HG03064 (cell line): ENCODE measurements at regions not wholly inside any gene's neighbourhood (a gene's known extent, or its start where the extent isn't known, plus 50 kb on each side); places are given as distances from the start of the nearest gene placed in this dataset.

ENCODE experiments used
- ATAC-seq: cut with Tn5 transposase; IDR thresholded peaks from one replicate; pipeline ENCODE4 v1.9.1; 2021; ENCODE audit warnings: low read depth; ENCODE audit not compliant: unreplicated experiment

- ATAC-seq = no peak
These were observed 402.1 kb downstream of the AACS start for GRCh38 chr12:125467363-125467762.

GRCh38 chr12:125469683-125470082 lies 404.4 kb downstream of the AACS start:
- no peak for ATAC-seq

- no peak for ATAC-seq
These were observed 405.9 kb downstream of the AACS start for GRCh38 chr12:125470838-125471783.

DNA sequence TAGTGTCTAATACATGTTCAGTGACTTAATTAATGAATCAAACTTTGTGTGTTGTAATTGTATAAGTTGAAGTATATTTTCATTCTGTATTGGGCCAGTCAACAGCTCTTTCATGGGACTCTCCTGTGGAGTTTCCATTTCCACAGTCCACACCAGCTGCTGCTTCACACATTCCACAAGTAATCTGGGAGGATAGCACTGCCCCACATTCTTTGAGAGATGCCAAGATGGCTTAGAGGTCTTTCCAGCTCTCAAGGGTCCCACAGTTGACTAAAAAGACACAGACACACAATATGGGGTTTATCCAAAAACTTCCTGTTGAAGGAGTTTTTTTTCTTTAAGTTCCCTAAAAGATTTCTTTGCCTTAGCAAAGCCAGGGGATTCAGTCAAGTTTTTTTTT lies 408.3 kb downstream of the AACS start:
- no peak for ATAC-seq

- no peak for ATAC-seq
These were observed 422.1 kb downstream of the AACS start for GRCh38 chr12:125487336-125487735.

- no peak for ATAC-seq
These were observed 426.3 kb downstream of the AACS start for GRCh38 chr12:125491553-125491952.

DNA sequence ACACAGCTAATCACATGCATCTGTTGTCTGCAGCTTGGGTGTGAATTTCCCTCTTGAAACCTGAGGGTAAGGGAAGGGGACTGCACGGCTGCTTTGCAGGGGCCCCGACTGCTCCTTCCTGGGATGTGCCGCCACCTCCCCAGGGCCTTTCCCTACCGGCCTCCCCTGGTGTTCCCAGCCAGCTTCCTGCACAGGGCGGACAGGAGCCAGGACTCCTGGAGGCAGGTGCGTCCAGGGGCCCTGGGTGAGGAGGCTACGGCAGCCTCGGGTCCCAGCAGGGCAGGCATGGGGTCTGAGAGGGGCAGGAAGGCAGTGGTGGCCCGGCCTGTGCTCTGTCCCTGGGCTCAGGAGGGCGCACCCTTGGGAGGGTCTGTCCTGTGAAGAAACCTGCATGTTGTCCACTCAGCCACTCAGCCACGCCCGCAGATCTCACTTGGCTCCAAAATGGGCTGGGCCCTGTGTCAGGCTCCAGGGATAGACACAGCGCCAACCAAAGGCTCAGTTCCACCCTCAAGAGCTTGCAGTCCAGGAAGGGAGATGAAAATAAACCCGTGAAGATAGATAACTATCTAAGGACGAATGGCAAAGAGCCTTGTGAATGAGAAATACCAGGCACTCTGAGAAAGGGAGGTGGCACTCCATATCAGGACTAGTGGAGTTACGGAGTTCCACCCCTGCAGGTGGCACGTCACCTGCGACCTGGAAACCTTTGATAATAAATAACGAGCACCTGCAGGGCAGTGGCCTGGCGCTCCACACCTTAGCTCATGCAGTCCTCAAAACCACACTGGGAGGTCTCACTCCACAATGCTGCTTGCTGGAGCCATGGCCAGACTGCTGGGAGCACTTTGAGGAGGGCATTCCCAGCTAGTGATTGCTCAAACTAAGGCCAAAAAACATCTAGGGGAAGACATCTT lies 427.4 kb downstream of the AACS start:
- no peak for ATAC-seq

DNA sequence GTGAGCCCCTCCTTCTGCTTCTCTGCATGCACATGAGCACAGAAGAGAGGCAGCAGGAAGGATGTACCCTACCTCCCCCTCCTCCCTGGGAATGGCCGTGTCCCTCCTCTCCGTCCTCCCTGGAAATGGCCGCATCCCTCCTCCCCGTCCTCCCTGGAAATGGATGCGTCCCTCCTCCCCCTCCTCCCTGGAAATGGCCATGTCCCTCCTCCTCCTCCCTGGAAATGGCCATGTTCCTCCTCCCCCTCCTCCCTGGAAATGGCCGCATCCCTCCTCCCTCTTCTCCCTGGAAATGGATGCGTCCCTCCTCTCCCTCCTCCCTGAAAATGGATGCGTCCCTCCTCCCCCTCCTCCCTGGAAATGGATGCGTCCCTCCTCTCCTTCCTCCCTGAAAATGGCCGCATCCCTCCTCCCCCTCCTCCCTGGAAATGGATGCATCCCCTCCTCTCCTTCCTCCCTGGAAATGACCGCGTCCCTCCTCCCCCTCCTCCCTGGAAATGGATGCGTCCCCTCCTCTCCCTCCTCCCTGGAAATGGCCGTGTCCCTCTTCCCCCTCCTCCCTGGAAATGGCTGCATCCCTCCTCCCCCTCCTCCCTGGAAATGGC lies 428.6 kb downstream of the AACS start:
- ATAC-seq = no peak

- ATAC-seq = no peak
These were observed 437.9 kb downstream of the AACS start for GRCh38 chr12:125503128-125503527.

DNA sequence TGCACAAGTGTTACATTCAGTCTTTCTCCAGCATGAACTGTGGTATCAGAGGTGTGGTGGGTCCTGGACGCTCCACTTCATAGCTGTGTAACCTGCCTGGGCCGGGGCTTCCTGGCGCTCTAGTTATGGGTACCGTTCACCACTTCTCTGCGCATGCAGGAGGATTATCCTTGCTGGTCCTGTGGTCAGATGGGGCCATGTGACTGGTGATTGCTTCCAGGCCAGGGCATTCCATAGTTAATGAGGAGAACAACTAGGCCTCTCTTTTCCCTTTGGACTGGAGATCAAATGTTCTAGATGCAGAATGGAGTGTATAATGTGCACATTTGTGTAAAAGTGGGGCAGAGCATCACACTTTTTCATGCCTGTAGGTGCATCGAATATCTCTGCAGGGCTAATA lies 444.0 kb downstream of the AACS start:
- no peak for ATAC-seq

DNA sequence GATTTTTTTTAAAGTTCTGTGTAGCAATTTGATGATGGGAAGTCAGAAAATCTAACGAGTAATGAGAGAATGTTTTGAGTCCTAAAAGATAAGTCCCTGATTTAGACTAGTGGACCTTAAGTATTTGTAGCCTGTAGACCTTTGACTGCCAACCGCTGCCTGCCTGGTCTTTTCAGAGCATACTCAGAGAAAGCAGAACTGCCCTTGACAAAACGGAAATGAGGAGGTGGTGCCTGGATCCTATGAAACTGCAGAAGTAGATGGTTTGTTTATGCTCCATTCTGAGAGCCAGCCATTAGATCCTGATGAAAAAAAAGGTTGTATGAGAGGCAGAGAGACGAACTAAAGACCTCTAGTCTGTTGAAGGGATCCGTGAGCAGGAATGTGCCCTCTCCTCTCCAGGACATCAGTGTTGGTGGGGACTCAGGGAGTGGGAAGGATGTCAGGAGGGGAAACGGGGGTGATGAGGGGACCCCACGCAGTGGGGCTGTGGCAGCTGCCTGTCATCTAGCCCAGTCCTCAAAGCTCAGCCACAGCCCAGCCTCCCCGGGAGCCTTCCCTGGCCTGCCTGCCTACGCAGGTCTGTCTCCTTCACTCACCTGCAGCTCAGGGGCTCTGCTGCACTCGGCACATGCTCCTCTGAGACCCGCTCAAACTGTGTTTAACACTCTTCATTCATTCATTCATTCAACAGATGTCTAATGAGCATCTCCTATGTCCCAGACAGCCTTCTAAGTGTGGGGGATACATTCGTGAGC lies 447.5 kb downstream of the AACS start:
- no peak for ATAC-seq

GRCh38 chr12:125515887-125516286 lies 450.7 kb downstream of the AACS start:
- ATAC-seq = no peak

DNA sequence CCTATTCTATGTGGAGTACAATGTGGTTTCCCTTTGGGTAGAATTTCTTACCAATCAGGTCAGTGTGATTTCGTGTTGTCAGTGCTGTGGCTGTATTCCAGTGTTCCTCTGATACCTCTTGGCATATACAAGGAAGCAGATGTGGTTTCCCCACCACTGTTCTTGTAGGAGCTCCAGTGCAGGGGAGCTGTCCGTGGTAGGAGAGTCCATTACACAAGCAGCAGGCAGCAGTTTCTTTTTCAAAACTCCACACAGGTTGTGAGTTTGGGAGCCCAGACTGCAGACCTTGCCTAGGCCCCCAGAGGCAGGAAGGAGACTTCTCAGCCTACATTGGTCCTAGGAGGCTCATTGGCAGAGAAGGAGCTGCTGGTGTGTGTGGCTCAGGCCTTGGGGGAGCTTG lies 452.8 kb downstream of the AACS start:
- ATAC-seq = no peak

- ATAC-seq = no peak
These were observed 453.9 kb downstream of the AACS start for GRCh38 chr12:125519026-125519651.

DNA sequence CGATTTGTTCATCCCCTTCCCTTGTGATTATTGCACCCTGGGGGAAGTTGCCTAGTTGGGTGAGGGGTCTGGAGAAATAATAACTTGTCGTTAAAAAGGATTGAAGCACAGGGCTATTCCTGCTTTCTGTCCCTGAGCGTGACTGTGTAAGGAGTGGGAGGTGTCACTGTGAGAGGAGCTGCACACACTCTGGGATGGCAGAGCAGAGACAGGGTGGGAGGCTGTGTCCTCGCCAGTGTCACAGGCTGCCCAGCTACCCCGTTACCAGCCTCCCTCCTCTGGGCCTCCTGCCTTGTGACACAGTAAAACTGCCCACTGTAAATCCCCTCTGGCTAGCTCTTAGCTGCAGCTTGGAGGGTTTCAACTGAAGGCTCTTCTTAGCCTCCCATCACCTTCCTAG lies 460.6 kb downstream of the AACS start:
- no peak for ATAC-seq

GRCh38 chr12:125528281-125528680 lies 463.0 kb downstream of the AACS start:
- ATAC-seq = no peak

- no peak for ATAC-seq
These were observed 465.0 kb downstream of the AACS start for GRCh38 chr12:125530201-125530600.

DNA sequence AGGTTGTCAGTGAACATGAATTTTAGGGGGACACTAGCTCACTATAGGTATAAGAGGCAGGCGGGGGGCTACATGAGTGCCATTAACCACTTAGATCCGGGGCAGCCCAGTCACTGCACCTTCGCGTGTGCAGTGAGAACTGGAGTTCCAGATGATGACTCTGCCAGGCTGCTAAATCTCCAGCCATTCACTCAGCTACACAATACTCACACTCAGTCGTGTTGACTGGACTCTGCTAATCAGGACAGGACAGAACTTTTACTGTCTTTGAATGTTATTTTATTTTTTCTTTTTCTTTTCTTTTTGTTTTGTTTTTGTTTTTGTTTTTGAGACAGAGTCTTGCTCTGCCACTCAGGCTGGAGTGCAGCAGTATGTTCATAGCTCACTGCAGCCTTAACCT lies 465.6 kb downstream of the AACS start:
- no peak for ATAC-seq

DNA sequence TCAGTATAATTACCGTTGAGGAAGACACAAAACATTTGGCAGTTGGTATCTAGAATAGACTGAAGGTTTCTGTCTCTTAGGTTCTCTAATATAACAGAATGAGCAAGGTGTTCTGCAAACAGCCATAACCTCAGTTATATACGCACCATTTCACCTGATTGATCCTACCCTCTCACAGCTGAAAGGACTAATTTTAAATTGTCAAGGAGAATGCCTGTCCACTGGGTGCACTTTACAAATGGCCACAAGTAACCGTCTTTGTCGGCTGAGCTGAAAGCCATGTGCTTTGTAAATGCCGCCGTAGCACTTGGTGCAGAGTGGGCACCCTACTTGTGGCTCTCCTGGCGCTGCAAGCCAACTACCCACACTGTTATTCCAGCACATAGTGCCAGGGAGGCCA lies 466.3 kb downstream of the AACS start:
- ATAC-seq = no peak
